ENCODE measurements at regions not wholly inside any gene's neighbourhood (a gene's known extent, or its start where the extent isn't known, plus 50 kb on each side); places are given as distances from the start of the nearest gene placed in this dataset.

DNA sequence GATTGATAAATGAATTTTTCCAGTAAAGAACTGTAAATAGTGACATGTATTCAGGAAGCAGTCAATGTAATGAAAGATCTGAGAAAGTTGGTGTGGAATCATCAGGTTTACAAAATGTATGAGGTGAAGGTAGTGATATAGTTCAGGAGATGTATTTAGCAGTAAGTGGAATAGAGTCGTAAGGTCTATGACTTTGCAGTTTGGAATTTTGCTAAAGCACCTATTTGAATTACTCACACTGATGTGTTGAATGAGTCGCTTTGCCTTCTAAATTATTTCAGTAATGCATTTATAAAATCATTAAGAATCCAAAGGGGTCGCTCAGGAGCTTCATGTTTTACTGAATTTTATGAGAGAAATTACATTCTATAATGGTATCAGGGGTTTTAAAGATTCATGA, 713.7 kb downstream of the DSC3 start:
- in situ Hi-C loops (cut with MboI) (no loop called here), intact Hi-C loops (cut with micrococcal nuclease; ENCODE audit: unreplicated experiment) (no loop called here)
- H3K4me3 ChIP-seq = no peak overlapping the region
- ChIA-PET POLR2A (no interaction called here), RAD21 (ENCODE audit: unreplicated experiment) (no interaction called here), SMC1A (ENCODE audit: uncharacterized antibody, unreplicated experiment) (no interaction called here), CTCF (no interaction called here)
- no peak overlapping the region for H3K4me2 ChIP-seq (ENCODE audit: control insufficient read depth, insufficient read depth)
- TF ChIP-seq TAF1 (IDR thresholded peaks at IDR 0.05; ENCODE audit: borderline replicate concordance, low read depth, low read length) (no peak), TARDBP (IDR thresholded peaks at IDR 0.05; ENCODE audit: borderline replicate concordance) (no peak), SMC3 (IDR thresholded peaks at IDR 0.05; ENCODE audit: borderline replicate concordance, low read length) (no peak), KDM1A (IDR thresholded peaks at IDR 0.05; ENCODE audit: borderline replicate concordance) (no peak), JUNB (IDR thresholded peaks at IDR 0.05) (no peak), HDAC2 (IDR thresholded peaks at IDR 0.05) (no peak), SP1 (IDR thresholded peaks at IDR 0.05; ENCODE audit: low read depth, low read length) (no peak), KAT2A (conservative IDR thresholded peaks at IDR 0.05; ENCODE audit: control insufficient read depth, low read depth, low read length) (no peak), ZZZ3 (IDR thresholded peaks at IDR 0.05; ENCODE audit: control insufficient read depth, insufficient read length, low read depth) (no peak), FOS (IDR thresholded peaks at IDR 0.05; ENCODE audit: borderline replicate concordance, extremely low read depth, insufficient read length) (no peak), HDGF (IDR thresholded peaks at IDR 0.05) (no peak), RB1 (IDR thresholded peaks at IDR 0.05; ENCODE audit: borderline replicate concordance) (no peak), HDAC6 (IDR thresholded peaks at IDR 0.05; ENCODE audit: unreplicated experiment) (no peak), WRNIP1 (IDR thresholded peaks at IDR 0.05; ENCODE audit: borderline replicate concordance, low read depth, low read length) (no peak), NFYB (IDR thresholded peaks at IDR 0.05; ENCODE audit: insufficient read depth, low read depth, low read length) (no peak)
- TF ChIP-seq, protein P1, sequence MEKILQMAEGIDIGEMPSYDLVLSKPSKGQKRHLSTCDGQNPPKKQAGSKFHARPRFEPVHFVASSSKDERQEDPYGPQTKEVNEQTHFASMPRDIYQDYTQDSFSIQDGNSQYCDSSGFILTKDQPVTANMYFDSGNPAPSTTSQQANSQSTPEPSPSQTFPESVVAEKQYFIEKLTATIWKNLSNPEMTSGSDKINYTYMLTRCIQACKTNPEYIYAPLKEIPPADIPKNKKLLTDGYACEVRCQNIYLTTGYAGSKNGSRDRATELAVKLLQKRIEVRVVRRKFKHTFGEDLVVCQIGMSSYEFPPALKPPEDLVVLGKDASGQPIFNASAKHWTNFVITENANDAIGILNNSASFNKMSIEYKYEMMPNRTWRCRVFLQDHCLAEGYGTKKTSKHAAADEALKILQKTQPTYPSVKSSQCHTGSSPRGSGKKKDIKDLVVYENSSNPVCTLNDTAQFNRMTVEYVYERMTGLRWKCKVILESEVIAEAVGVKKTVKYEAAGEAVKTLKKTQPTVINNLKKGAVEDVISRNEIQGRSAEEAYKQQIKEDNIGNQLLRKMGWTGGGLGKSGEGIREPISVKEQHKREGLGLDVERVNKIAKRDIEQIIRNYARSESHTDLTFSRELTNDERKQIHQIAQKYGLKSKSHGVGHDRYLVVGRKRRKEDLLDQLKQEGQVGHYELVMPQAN (conservative IDR thresholded peaks at IDR 0.05) = no peak
- no peaks in the 10 kb centered on the region for H3K9me3 ChIP-seq (replicated peaks; ENCODE audit: control insufficient read depth, insufficient read depth, low read length)
- no peaks in the 10 kb centered on the region for H3K27me3 ChIP-seq (replicated peaks in 1 of 2; ENCODE audit: control insufficient read depth in 2 of 2, insufficient read depth in 2 of 2, low read length in 1 of 2)
- DNase-seq (ENCODE audit: low read depth, low spot score) (no peak), ATAC-seq (no peak), FAIRE-seq (no peak)
- H3K9ac ChIP-seq (ENCODE audit: control insufficient read depth, insufficient read depth, low read length) = no peak overlapping the region
- no peaks in the 10 kb centered on the region for H3K36me3 ChIP-seq (ENCODE audit: control insufficient read depth in 2 of 2, insufficient read depth in 2 of 2, low read length in 1 of 2)
- 18% methylated on average over 3 of the region's 3 CpGs for WGBS (ENCODE audit: insufficient coverage, insufficient replicate concordance, low lambda C conversion rate, missing lambda C conversion rate)
- no peaks in the 10 kb centered on the region for H4K20me1 ChIP-seq (ENCODE audit: control insufficient read depth, insufficient read depth)
- no peaks in the 10 kb centered on the region for H3K4me1 ChIP-seq (ENCODE audit: control insufficient read depth, insufficient read depth, low read length)
- H3K79me2 ChIP-seq (ENCODE audit: control insufficient read depth, insufficient read depth, low read length) = no peaks in the 10 kb centered on the region
- no peak overlapping the region for H2AFZ ChIP-seq (ENCODE audit: control insufficient read depth, low read depth, low read length)
- BruUV-seq (replicated peaks) = no TSS peak
- H3K27ac ChIP-seq (ENCODE audit: control insufficient read depth, insufficient read depth) = no peak overlapping the region
